Body of pancreas (tissue), 4 donors: ENCODE measurements at regions not wholly inside any gene's neighbourhood (a gene's known extent, or its start where the extent isn't known, plus 50 kb on each side); places are given as distances from the start of the nearest gene placed in this dataset.
"Not testable (repeated sequence)": the region's sequence is repeated elsewhere in the genome, so short reads cannot be mapped to it uniquely, and the experiment has no call there.

Experiments used
- POLR2A ChIP-seq, 3 donors: fragments of 450-650 bp; IDR thresholded peaks; one replicate each; pipeline ENCODE4 v1.6.1; 2016; ENCODE audit warnings: antibody characterized with exemption in 3 of 3, mild to moderate bottlenecking in 2 of 3
- TF ChIP-seq, protein P1 (sequence below), 7 experiments: fragments of 450-650 bp in 4 of 7; fragments of 200-600 bp in 3 of 7; sonication (generic) in 3 of 7; IDR thresholded peaks; one replicate each; pipeline ENCODE4 v1.5.1; 2016 to 2019; ENCODE audit warnings: antibody characterized with exemption in 7 of 7

DNA sequence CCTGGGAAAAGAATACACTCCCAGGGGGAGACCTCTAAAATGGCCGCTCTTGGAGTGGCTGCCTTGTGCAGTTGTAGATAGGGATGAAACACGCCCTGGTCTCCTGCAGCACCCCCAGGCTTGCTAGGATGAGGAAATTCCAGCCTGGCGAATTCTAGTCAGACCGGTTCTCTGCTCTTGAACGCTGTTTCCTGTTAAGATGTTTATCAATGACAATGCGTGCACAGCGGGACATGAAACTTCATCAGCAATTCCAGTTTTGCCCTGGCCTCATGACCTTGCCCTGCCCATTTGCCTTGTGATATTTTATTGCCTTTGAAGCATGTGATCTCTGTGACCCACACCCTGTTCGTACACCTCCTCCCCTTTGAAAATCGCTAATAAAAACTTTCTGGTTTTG lies 225.2 kb upstream of the INTU start:
- TF ChIP-seq POLR2A (IDR thresholded peaks at IDR 0.05), result not testable (repeated sequence)
- TF ChIP-seq, protein P1, sequence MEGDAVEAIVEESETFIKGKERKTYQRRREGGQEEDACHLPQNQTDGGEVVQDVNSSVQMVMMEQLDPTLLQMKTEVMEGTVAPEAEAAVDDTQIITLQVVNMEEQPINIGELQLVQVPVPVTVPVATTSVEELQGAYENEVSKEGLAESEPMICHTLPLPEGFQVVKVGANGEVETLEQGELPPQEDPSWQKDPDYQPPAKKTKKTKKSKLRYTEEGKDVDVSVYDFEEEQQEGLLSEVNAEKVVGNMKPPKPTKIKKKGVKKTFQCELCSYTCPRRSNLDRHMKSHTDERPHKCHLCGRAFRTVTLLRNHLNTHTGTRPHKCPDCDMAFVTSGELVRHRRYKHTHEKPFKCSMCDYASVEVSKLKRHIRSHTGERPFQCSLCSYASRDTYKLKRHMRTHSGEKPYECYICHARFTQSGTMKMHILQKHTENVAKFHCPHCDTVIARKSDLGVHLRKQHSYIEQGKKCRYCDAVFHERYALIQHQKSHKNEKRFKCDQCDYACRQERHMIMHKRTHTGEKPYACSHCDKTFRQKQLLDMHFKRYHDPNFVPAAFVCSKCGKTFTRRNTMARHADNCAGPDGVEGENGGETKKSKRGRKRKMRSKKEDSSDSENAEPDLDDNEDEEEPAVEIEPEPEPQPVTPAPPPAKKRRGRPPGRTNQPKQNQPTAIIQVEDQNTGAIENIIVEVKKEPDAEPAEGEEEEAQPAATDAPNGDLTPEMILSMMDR (IDR thresholded peaks at IDR 0.05), result not testable (repeated sequence)
